OCI-LY1 (cell line): ENCODE measurements at regions not wholly inside any gene's neighbourhood (a gene's known extent, or its start where the extent isn't known, plus 50 kb on each side); places are given as distances from the start of the nearest gene placed in this dataset.

Experiments used
- EZH2 ChIP-seq: fragments of 200-600 bp; sonication (generic), shearing (Covaris generic); IDR thresholded peaks from 2 replicates; pipeline ENCODE4 v1.8.0; 2017; ENCODE audit warnings: borderline replicate concordance, mixed run types, mild to moderate bottlenecking, antibody characterized with exemption, low read length, moderate library complexity, mixed read lengths
- TF ChIP-seq, protein P1 (sequence below): fragments of 200-600 bp; sonication (generic), shearing (Covaris generic); IDR thresholded peaks from 2 replicates; pipeline ENCODE4 v1.5.1; 2017; ENCODE audit warnings: mild to moderate bottlenecking, antibody characterized with exemption, low read length, moderate library complexity, mixed read lengths

DNA sequence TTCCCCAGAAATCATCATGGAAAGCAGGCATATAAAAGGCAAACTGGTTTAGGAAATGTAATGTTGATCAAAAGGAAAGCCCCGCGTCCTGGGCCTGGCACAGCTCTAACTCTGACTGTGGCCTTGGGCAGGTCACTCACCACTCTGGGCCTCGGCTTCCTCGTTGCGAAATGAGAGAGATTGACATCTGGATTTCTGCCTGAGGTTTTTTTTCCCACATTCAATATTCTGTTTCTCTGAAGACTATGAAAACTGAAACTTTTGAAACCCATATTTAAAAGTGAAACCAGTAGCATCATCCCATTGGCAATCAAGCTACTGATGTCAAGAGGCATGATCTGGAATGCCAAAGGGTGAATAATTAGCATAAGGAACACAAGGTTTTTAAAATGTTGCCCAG is 369.7 kb upstream of the NPVF start:
- TF ChIP-seq, protein P1, sequence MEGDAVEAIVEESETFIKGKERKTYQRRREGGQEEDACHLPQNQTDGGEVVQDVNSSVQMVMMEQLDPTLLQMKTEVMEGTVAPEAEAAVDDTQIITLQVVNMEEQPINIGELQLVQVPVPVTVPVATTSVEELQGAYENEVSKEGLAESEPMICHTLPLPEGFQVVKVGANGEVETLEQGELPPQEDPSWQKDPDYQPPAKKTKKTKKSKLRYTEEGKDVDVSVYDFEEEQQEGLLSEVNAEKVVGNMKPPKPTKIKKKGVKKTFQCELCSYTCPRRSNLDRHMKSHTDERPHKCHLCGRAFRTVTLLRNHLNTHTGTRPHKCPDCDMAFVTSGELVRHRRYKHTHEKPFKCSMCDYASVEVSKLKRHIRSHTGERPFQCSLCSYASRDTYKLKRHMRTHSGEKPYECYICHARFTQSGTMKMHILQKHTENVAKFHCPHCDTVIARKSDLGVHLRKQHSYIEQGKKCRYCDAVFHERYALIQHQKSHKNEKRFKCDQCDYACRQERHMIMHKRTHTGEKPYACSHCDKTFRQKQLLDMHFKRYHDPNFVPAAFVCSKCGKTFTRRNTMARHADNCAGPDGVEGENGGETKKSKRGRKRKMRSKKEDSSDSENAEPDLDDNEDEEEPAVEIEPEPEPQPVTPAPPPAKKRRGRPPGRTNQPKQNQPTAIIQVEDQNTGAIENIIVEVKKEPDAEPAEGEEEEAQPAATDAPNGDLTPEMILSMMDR, result no peak
- TF ChIP-seq EZH2, result no peak
